PC-9 (cell line): ENCODE measurements at regions not wholly inside any gene's neighbourhood (a gene's known extent, or its start where the extent isn't known, plus 50 kb on each side); places are given as distances from the start of the nearest gene placed in this dataset.
A peak's percentile ranks its signal among the peaks of the same experiment; 100 is the strongest.

Experiments
- BruUV-seq: library from RNA; stranded (reverse); fragments of 400-500 nt; replicated peaks from 2 replicates; lab custom pipeline; 2021; lab: Mats Ljungman, UMichigan
- CTCF ChIA-PET: fragments of 300-600 bp; sonication (Branson Sonifier 250); formaldehyde crosslinking; loops from one replicate; lab custom pipeline; 2022; ENCODE audit warnings: antibody characterized with exemption; lab: Charles Lee
- POLR2A ChIA-PET: fragments of 300-600 bp; sonication (Branson Sonifier 250); formaldehyde crosslinking; loops from one replicate; lab custom pipeline; 2022; ENCODE audit warnings: antibody characterized with exemption; ENCODE audit not compliant: unreplicated experiment; lab: Charles Lee
- DNase-seq, 2 experiments: peaks; one replicate each; pipeline versions ENCODE4 v3.0.0 to v3.0.0-alpha.2; 2015 to 2022; ENCODE audit warnings: mixed read lengths in 1 of 2
- H2AFZ ChIP-seq: fragments of 200-600 bp; sonication (generic); 2 replicates; pipeline ENCODE4 v1.8.1; 2017; ENCODE audit warnings: antibody characterized with exemption
- H3F3A ChIP-seq: fragments of 200-600 bp; sonication (generic); 2 replicates; pipeline ENCODE4 v1.8.1; 2017; ENCODE audit warnings: antibody characterized with exemption, mild to moderate bottlenecking, low read depth; ENCODE audit not compliant: insufficient read depth
- H3K27ac ChIP-seq: fragments of 200-600 bp; sonication (generic); 2 replicates; pipeline ENCODE4 v1.6.1; 2016; ENCODE audit warnings: mixed run types
- H3K27me3 ChIP-seq: fragments of 200-600 bp; sonication (generic); 2 replicates; pipeline ENCODE4 v1.6.1; 2016; ENCODE audit warnings: low read depth, mixed run types; ENCODE audit not compliant: insufficient read depth
- H3K36me3 ChIP-seq: fragments of 200-600 bp; sonication (generic); 2 replicates; pipeline ENCODE4 v1.6.1; 2016; ENCODE audit warnings: low read depth, mixed run types
- H3K4me1 ChIP-seq: fragments of 200-600 bp; sonication (generic); replicated peaks from 2 replicates; pipeline ENCODE4 v1.6.1; 2016; ENCODE audit warnings: mixed run types; ENCODE audit not compliant: insufficient read depth
- H3K4me2 ChIP-seq: fragments of 200-600 bp; sonication (generic); 2 replicates; pipeline ENCODE4 v1.6.1; 2017; ENCODE audit warnings: mixed run types
- H3K4me3 ChIP-seq: fragments of 200-600 bp; sonication (generic); 2 replicates; pipeline ENCODE4 v1.6.1; 2016; ENCODE audit warnings: mixed run types
- H3K79me2 ChIP-seq: fragments of 200-600 bp; sonication (generic); 2 replicates; pipeline ENCODE4 v1.6.1; 2017; ENCODE audit warnings: low read depth, mixed run types
- H3K9me2 ChIP-seq: fragments of 200-600 bp; sonication (generic); 2 replicates; pipeline ENCODE4 v1.8.1; 2017; ENCODE audit warnings: mild to moderate bottlenecking; ENCODE audit not compliant: insufficient read depth
- H3K9me3 ChIP-seq: fragments of 200-600 bp; sonication (generic); 2 replicates; pipeline ENCODE4 v1.8.1; 2016; ENCODE audit warnings: low read depth; ENCODE audit not compliant: insufficient read depth
- H4K20me1 ChIP-seq: fragments of 200-600 bp; sonication (generic); 2 replicates; pipeline ENCODE4 v1.8.1; 2017; ENCODE audit not compliant: insufficient read depth
- EZH2 ChIP-seq: fragments of 200-600 bp; sonication (generic); IDR thresholded peaks from 2 replicates; pipeline ENCODE4 v1.8.0; 2017; ENCODE audit warnings: antibody characterized with exemption, low read depth
- intact Hi-C: fragments of 100-400 bp; cut with micrococcal nuclease; formaldehyde crosslinking; loops from one replicate; pipeline ENCODE4 v1.10.0; 2022; ENCODE audit not compliant: unreplicated experiment
- TF ChIP-seq, protein P1 (sequence below): fragments of 200-600 bp; sonication (generic); conservative IDR thresholded peaks from 2 replicates; pipeline ENCODE4 v1.6.1; 2017; ENCODE audit warnings: mixed run types, antibody characterized with exemption, mild to moderate bottlenecking, moderate library complexity

- Histone ChIP-seq H2AFZ (no peak overlapping the region), H3F3A (peaks cover 37% of the 10 kb centered on the region), H3K79me2 (no peaks in the 10 kb centered on the region), H3K36me3 (no peaks in the 10 kb centered on the region), H3K27ac (no peak overlapping the region), H3K4me2 (no peak overlapping the region), H3K4me1 (peaks cover 60% of the 10 kb centered on the region), H3K9me3 (no peaks in the 10 kb centered on the region; the same call in 1 of the 2 replicates), H3K4me3 (no peak overlapping the region), H4K20me1 (no peaks in the 10 kb centered on the region), H3K27me3 (no peaks in the 10 kb centered on the region), H3K9me2 (no peaks in the 10 kb centered on the region)
- no peak for DNase-seq
- no TSS peak for BruUV-seq
- no peak for TF ChIP-seq EZH2
- TF ChIP-seq, protein P1, sequence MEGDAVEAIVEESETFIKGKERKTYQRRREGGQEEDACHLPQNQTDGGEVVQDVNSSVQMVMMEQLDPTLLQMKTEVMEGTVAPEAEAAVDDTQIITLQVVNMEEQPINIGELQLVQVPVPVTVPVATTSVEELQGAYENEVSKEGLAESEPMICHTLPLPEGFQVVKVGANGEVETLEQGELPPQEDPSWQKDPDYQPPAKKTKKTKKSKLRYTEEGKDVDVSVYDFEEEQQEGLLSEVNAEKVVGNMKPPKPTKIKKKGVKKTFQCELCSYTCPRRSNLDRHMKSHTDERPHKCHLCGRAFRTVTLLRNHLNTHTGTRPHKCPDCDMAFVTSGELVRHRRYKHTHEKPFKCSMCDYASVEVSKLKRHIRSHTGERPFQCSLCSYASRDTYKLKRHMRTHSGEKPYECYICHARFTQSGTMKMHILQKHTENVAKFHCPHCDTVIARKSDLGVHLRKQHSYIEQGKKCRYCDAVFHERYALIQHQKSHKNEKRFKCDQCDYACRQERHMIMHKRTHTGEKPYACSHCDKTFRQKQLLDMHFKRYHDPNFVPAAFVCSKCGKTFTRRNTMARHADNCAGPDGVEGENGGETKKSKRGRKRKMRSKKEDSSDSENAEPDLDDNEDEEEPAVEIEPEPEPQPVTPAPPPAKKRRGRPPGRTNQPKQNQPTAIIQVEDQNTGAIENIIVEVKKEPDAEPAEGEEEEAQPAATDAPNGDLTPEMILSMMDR: no peak
- intact Hi-C loops: no loop called here
- ChIA-PET POLR2A (interaction anchor here (0.6 to 0.7 kb wide), 2 partner anchors 303 to 704 kb away, joined by 4 to 5 read pairs; no protein-coding TSS in a partner anchor), CTCF (interaction anchor here (0.6 kb wide), 2 partner anchors 69 to 371 kb away, joined by 3 read pairs; no protein-coding TSS in a partner anchor)
These were observed 274.9 kb upstream of the ZPLD1 start for GRCh38 chr3:102159810-102160451.

- TF ChIP-seq, protein P1: no peak
- TF ChIP-seq EZH2: no peak
- Histone ChIP-seq H3F3A (peaks cover 38% of the 10 kb centered on the region), H2AFZ (no peak overlapping the region), H4K20me1 (no peaks in the 10 kb centered on the region), H3K27ac (peak overlapping the region; percentile 87), H3K9me2 (no peaks in the 10 kb centered on the region), H3K79me2 (no peaks in the 10 kb centered on the region), H3K4me3 (no peak overlapping the region), H3K36me3 (no peaks in the 10 kb centered on the region), H3K9me3 (no peaks in the 10 kb centered on the region; the same call in 1 of the 2 replicates), H3K27me3 (no peaks in the 10 kb centered on the region), H3K4me2 (peak overlapping the region; percentile 58), H3K4me1 (peaks cover 69% of the 10 kb centered on the region)
- DNase-seq: no peak
- intact Hi-C loops: loop anchor here (2.0 kb wide), 1 partner anchor 221 kb away; no protein-coding TSS in a partner anchor
- no TSS peak for BruUV-seq
- POLR2A ChIA-PET: interaction anchor here (0.6 kb wide), 1 partner anchor 82 kb away, joined by 4 read pairs; no protein-coding TSS in a partner anchor
- CTCF ChIA-PET: no interaction called here
These were observed 273.3 kb upstream of the ZPLD1 start for GRCh38 chr3:102161384-102162006.

- no peak for DNase-seq
- H2AFZ ChIP-seq: no peak overlapping the region
- no peaks in the 10 kb centered on the region; the same call in 1 of the 2 replicates for H3K9me3 ChIP-seq
- H3K79me2 ChIP-seq: no peaks in the 10 kb centered on the region
- no peaks in the 10 kb centered on the region for H3K9me2 ChIP-seq
- H3F3A ChIP-seq: peaks cover 38% of the 10 kb centered on the region
- intact Hi-C loops: loop anchor here (2.0 kb wide), 1 partner anchor 221 kb away; no protein-coding TSS in a partner anchor
- no peaks in the 10 kb centered on the region for H3K36me3 ChIP-seq
- H3K27ac ChIP-seq: peak overlapping the region; percentile 87
- TF ChIP-seq, protein P1: no peak
- no peak for TF ChIP-seq EZH2
- H4K20me1 ChIP-seq: no peaks in the 10 kb centered on the region
- BruUV-seq: no TSS peak
- H3K4me1 ChIP-seq: peaks cover 62% of the 10 kb centered on the region
- H3K4me3 ChIP-seq: no peak overlapping the region
- H3K27me3 ChIP-seq: no peaks in the 10 kb centered on the region
- ChIA-PET CTCF (no interaction called here), POLR2A (interaction anchor here (0.6 to 1.0 kb wide), 3 partner anchors 83 to 438 kb away, joined by 4 to 5 read pairs (median 4); partner anchors contain the start of gene CEP97)
- peak overlapping the region; percentile 58 for H3K4me2 ChIP-seq
These were observed 272.6 kb upstream of the ZPLD1 start for GRCh38 chr3:102162251-102162650.
